Sigmoid colon (tissue), 4 donors: ENCODE measurements at regions not wholly inside any gene's neighbourhood (a gene's known extent, or its start where the extent isn't known, plus 50 kb on each side); places are given as distances from the start of the nearest gene placed in this dataset.

Experiments used
- CTCF ChIP-seq, 4 experiments: fragments of 450-650 bp in 3 of 4; fragments of 200-600 bp in 1 of 4; IDR thresholded peaks; one replicate each; pipeline ENCODE4 v1.5.1; 2016 to 2019; ENCODE audit warnings: antibody characterized with exemption in 4 of 4, mild to moderate bottlenecking in 3 of 4, moderate library complexity in 2 of 4
- EP300 ChIP-seq, 4 donors: sonication (generic); formaldehyde crosslinking; IDR thresholded peaks; one replicate each; pipeline ENCODE4 v1.6.1; 2017; ENCODE audit warnings: antibody characterized with exemption in 4 of 4

- TF ChIP-seq CTCF (IDR thresholded peaks at IDR 0.05) (no peak), EP300 (IDR thresholded peaks at IDR 0.05) (no peak)
These were observed 93.8 kb upstream of the GALNT2 start for GRCh38 chr1:229973297-229973612.
